HFFc6 (cell line): ENCODE measurements at regions not wholly inside any gene's neighbourhood (a gene's known extent, or its start where the extent isn't known, plus 50 kb on each side); places are given as distances from the start of the nearest gene placed in this dataset.
"Not testable (repeated sequence)": the region's sequence is repeated elsewhere in the genome, so short reads cannot be mapped to it uniquely, and the experiment has no call there.

Source experiments
- DNase-seq: peaks from one replicate; pipeline ENCODE4 v3.0.0-alpha.2; 2018
- H3K27ac Mint-ChIP-seq: 2 replicates; pipeline ENCODE4 v1.8.0; 2020; ENCODE audit warnings: mild to moderate bottlenecking, mixed read lengths
- H3K27me3 Mint-ChIP-seq: 2 replicates; pipeline ENCODE4 v1.8.0; 2021; ENCODE audit warnings: mild to moderate bottlenecking, moderate library complexity, mixed read lengths; ENCODE audit not compliant: insufficient read depth
- H3K36me3 Mint-ChIP-seq: 2 replicates; pipeline ENCODE4 v1.8.0; 2021; ENCODE audit warnings: low read depth, mixed read lengths
- H3K4me1 Mint-ChIP-seq: 2 replicates; pipeline ENCODE4 v1.8.0; 2020; ENCODE audit warnings: low read depth, mixed read lengths
- H3K4me3 Mint-ChIP-seq: 2 replicates; pipeline ENCODE4 v1.8.0; 2020; ENCODE audit warnings: mild to moderate bottlenecking, moderate library complexity, mixed read lengths
- H3K9me3 Mint-ChIP-seq: 2 replicates; pipeline ENCODE4 v1.8.0; 2020; ENCODE audit warnings: mild to moderate bottlenecking, mixed read lengths
- TF ChIP-seq, protein P1 (sequence below): fragments of 200-600 bp; sonication (generic); IDR thresholded peaks from 2 replicates; pipeline ENCODE4 v1.5.0; 2021; ENCODE audit warnings: antibody characterized with exemption, mild to moderate bottlenecking

- not testable (repeated sequence) for H3K36me3 Mint-ChIP-seq, H3K9me3 Mint-ChIP-seq, H3K27ac Mint-ChIP-seq, H3K4me3 Mint-ChIP-seq, H3K4me1 Mint-ChIP-seq, DNase-seq, H3K27me3 Mint-ChIP-seq
Measured at GRCh38 chr1:147348592-147348991, 106.1 kb downstream of the CHD1L start.

GRCh38 chr1:147349533-147349932 is 107.0 kb downstream of the CHD1L start:
- Mint-ChIP-seq H3K27ac (no peak overlapping the region), H3K36me3 (no peaks in the 10 kb centered on the region), H3K9me3 (peaks cover 1% of the 10 kb centered on the region), H3K4me1 (no peaks in the 10 kb centered on the region), H3K4me3 (no peak overlapping the region), H3K27me3 (peaks cover 5% of the 10 kb centered on the region)
- DNase-seq = no peak
- TF ChIP-seq, protein P1, sequence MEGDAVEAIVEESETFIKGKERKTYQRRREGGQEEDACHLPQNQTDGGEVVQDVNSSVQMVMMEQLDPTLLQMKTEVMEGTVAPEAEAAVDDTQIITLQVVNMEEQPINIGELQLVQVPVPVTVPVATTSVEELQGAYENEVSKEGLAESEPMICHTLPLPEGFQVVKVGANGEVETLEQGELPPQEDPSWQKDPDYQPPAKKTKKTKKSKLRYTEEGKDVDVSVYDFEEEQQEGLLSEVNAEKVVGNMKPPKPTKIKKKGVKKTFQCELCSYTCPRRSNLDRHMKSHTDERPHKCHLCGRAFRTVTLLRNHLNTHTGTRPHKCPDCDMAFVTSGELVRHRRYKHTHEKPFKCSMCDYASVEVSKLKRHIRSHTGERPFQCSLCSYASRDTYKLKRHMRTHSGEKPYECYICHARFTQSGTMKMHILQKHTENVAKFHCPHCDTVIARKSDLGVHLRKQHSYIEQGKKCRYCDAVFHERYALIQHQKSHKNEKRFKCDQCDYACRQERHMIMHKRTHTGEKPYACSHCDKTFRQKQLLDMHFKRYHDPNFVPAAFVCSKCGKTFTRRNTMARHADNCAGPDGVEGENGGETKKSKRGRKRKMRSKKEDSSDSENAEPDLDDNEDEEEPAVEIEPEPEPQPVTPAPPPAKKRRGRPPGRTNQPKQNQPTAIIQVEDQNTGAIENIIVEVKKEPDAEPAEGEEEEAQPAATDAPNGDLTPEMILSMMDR = no peak

- Mint-ChIP-seq H3K36me3 (no peaks in the 10 kb centered on the region), H3K27ac (no peak overlapping the region), H3K9me3 (no peaks in the 10 kb centered on the region), H3K4me1 (no peaks in the 10 kb centered on the region), H3K4me3 (no peak overlapping the region), H3K27me3 (peaks cover 2% of the 10 kb centered on the region; the same call in 1 of the 2 replicates)
- DNase-seq = no peak
- TF ChIP-seq, protein P1 = no peak
Measured at GRCh38 chr1:147351140-147351835, 108.8 kb downstream of the CHD1L start.

GRCh38 chr1:147377263-147378246 is 135.1 kb downstream of the CHD1L start:
- Mint-ChIP-seq H3K9me3 (peaks cover 5% of the 10 kb centered on the region), H3K4me1 (no peaks in the 10 kb centered on the region), H3K27me3 (no peaks in the 10 kb centered on the region), H3K36me3 (no peaks in the 10 kb centered on the region), H3K27ac (no peak overlapping the region), H3K4me3 (no peak overlapping the region)
- TF ChIP-seq, protein P1 = no peak
- DNase-seq = no peak

- no peak overlapping the region for H3K4me3 Mint-ChIP-seq
- no peaks in the 10 kb centered on the region for H3K9me3 Mint-ChIP-seq
- no peaks in the 10 kb centered on the region; the same call in 1 of the 2 replicates for H3K27me3 Mint-ChIP-seq
- H3K36me3 Mint-ChIP-seq = no peaks in the 10 kb centered on the region
- TF ChIP-seq, protein P1 = no peak
- DNase-seq = no peak
- no peaks in the 10 kb centered on the region for H3K4me1 Mint-ChIP-seq
- H3K27ac Mint-ChIP-seq = no peak overlapping the region
Measured at GRCh38 chr1:147379889-147380288, 137.4 kb downstream of the CHD1L start.

GRCh38 chr1:147384804-147385203 is 142.3 kb downstream of the CHD1L start:
- TF ChIP-seq, protein P1 = no peak
- Mint-ChIP-seq H3K27me3 (peaks cover 1% of the 10 kb centered on the region), H3K9me3 (no peaks in the 10 kb centered on the region), H3K27ac (no peak overlapping the region), H3K4me1 (no peaks in the 10 kb centered on the region), H3K4me3 (no peak overlapping the region), H3K36me3 (no peaks in the 10 kb centered on the region)
- DNase-seq = no peak
